Adrenal gland (tissue), 9 donors: ENCODE measurements at regions not wholly inside any gene's neighbourhood (a gene's known extent, or its start where the extent isn't known, plus 50 kb on each side); places are given as distances from the start of the nearest gene placed in this dataset.

Experiments used
- DNase-seq, 7 donors: peaks; one replicate each; pipeline ENCODE4 v3.0.0-alpha.2; 2019 to 2020
- H3K27ac ChIP-seq, 5 donors: fragments of 200-600 bp; sonication (generic) in 4 of 5; 1 replicate in 3 of 5; 2 replicates in 2 of 5; pipeline versions ENCODE4 v1.5.1 to v1.8.0; 2016 to 2020; ENCODE audit warnings: mild to moderate bottlenecking in 1 of 5
- H3K27me3 ChIP-seq: fragments of 200-600 bp; 2 replicates; pipeline ENCODE4 v1.8.0; 2021
- H3K36me3 ChIP-seq, 2 donors: fragments of 200-600 bp; replicated peaks in 1 of 2; 1 replicate in 1 of 2; 2 replicates in 1 of 2; pipeline versions ENCODE4 v1.5.1 to v1.8.0; 2018 to 2022
- H3K4me1 ChIP-seq, 2 donors: fragments of 200-600 bp; replicated peaks in 1 of 2; 1 replicate in 1 of 2; 2 replicates in 1 of 2; pipeline versions ENCODE4 v1.5.1 to v1.8.0; 2018 to 2021
- H3K4me3 ChIP-seq, 4 donors: fragments of 200-600 bp; sonication (generic) in 3 of 4; one replicate each; pipeline ENCODE4 v1.5.1; 2016 to 2018
- H3K9me3 ChIP-seq, 3 donors: fragments of 200-600 bp; sonication (generic) in 1 of 3; replicated peaks in 1 of 3; 1 replicate in 2 of 3; 2 replicates in 1 of 3; pipeline versions ENCODE4 v1.5.1 to v1.8.0; 2016 to 2021
- POLR2A ChIP-seq, 2 donors: fragments of 450-650 bp; IDR thresholded peaks; one replicate each; pipeline ENCODE4 v1.6.1; 2017; ENCODE audit warnings: antibody characterized with exemption in 2 of 2, mild to moderate bottlenecking in 2 of 2, moderate library complexity in 1 of 2
- WGBS, 4 donors: extraction: QIAGEN DNeasy Blood & Tissue Kit in 2 of 4; methylation state at CpG; one replicate each; pipeline versions ENCODE4 v1.1.5 to v1.1.7; 2013 to 2017; 5-methylcytosine and 5-hydroxymethylcytosine counted together
- intact Hi-C, 2 donors: fragments of 100-400 bp; cut with DNase I; formaldehyde crosslinking; loops; one replicate each; pipeline versions ENCODE4 v1.14.1 to v1.15.0; 2022 to 2023
- TF ChIP-seq, protein P1 (sequence below), 6 experiments: fragments of 450-650 bp in 4 of 6; fragments of 200-600 bp in 2 of 6; sonication (generic) in 1 of 6; IDR thresholded peaks; 1 replicate in 5 of 6; 2 replicates in 1 of 6; pipeline versions ENCODE4 v1.5.1 to v1.8.0; 2016 to 2021; ENCODE audit warnings: antibody characterized with exemption in 6 of 6, mild to moderate bottlenecking in 2 of 6, moderate library complexity in 1 of 6
- donor health status: healthy with polysubstance abuse.
- donor health status: Bipolar disorder and iron deficiency.
- donor health status: DM: yes; HTN: yes; CAD: no.
- donor health status: DM: no; HTN: no; CAD: no.
- donor health status: DM: no; HTN: no; CAD: no.

DNA sequence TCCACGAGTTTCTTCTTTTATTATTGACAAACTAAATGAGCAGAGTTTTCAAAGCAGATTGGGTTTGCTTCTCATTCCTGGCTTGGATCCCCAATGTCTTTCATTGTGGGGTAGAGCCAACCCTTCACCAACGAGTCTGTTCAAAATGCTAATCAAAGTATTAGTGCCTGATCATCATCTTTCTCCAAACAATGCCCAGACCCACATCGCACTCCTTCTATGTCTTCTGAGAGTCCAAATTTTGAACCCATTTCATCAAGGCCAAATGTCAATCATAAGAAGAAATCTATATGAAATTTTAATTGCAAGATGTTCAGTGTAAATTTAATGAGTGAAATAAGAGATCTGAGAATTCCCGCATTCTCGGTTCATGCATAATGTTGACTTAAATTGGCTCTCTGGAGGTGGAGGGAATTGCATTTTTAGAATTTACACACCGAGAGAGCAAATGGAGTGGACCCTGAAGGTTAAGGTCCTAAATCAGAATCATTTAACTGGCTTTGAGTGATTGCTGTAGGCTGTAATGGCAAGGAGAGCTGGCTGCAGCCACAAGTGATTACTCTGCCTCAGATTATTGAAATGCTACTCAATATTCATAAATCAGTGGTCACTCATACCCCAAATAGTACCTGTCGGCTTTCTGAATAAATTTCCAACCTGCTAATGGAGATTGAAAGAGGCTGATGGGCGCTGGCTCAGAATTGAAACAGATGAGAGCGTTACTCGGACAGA lies 602.9 kb downstream of the TYW1 start:
- DNase-seq: no peak
- H3K9me3 ChIP-seq: no peaks in the 10 kb centered on the region
- 81 to 88% (median 86%) methylated on average over 10 of the region's 10 CpGs for WGBS, 4 donors
- intact Hi-C loops: no loop called here
- peaks cover 0 to 6% of the 10 kb centered on the region in 2 donors for H3K4me1 ChIP-seq
- H3K27ac ChIP-seq: no peak overlapping the region
- no peak overlapping the region for H3K4me3 ChIP-seq
- H3K36me3 ChIP-seq: no peaks in the 10 kb centered on the region
- no peak for TF ChIP-seq POLR2A (IDR thresholded peaks at IDR 0.05)
- TF ChIP-seq, protein P1, sequence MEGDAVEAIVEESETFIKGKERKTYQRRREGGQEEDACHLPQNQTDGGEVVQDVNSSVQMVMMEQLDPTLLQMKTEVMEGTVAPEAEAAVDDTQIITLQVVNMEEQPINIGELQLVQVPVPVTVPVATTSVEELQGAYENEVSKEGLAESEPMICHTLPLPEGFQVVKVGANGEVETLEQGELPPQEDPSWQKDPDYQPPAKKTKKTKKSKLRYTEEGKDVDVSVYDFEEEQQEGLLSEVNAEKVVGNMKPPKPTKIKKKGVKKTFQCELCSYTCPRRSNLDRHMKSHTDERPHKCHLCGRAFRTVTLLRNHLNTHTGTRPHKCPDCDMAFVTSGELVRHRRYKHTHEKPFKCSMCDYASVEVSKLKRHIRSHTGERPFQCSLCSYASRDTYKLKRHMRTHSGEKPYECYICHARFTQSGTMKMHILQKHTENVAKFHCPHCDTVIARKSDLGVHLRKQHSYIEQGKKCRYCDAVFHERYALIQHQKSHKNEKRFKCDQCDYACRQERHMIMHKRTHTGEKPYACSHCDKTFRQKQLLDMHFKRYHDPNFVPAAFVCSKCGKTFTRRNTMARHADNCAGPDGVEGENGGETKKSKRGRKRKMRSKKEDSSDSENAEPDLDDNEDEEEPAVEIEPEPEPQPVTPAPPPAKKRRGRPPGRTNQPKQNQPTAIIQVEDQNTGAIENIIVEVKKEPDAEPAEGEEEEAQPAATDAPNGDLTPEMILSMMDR (IDR thresholded peaks at IDR 0.05): no peak
- H3K27me3 ChIP-seq: no peaks in the 10 kb centered on the region

GRCh38 chr7:67602246-67602887 lies 605.7 kb downstream of the TYW1 start:
- Histone ChIP-seq H3K9me3 (no peaks in the 10 kb centered on the region), H3K27me3 (no peaks in the 10 kb centered on the region), H3K36me3 (no peaks in the 10 kb centered on the region), H3K4me1 (peaks cover 0 to 6% of the 10 kb centered on the region in 2 donors), H3K4me3 (no peak overlapping the region), H3K27ac (no peak overlapping the region)
- WGBS, 4 donors: 81% methylated on average over 12 of the region's 12 CpGs
- intact Hi-C loops: no loop called here
- TF ChIP-seq POLR2A (IDR thresholded peaks at IDR 0.05): no peak
- DNase-seq: no peak

GRCh38 chr7:67604461-67605386 lies 608.1 kb downstream of the TYW1 start:
- WGBS, 4 donors: 63 to 73% (median 71%) methylated on average over 2 of the region's 2 CpGs
- intact Hi-C loops: no loop called here
- no peak for DNase-seq
- no peaks in the 10 kb centered on the region for H3K9me3 ChIP-seq
- no peaks in the 10 kb centered on the region for H3K27me3 ChIP-seq
- peaks cover 0 to 6% of the 10 kb centered on the region in 2 donors for H3K4me1 ChIP-seq
- TF ChIP-seq POLR2A (IDR thresholded peaks at IDR 0.05): no peak
- TF ChIP-seq, protein P1 (IDR thresholded peaks at IDR 0.05): no peak
- H3K27ac ChIP-seq: no peak overlapping the region
- no peak overlapping the region for H3K4me3 ChIP-seq
- no peaks in the 10 kb centered on the region for H3K36me3 ChIP-seq

GRCh38 chr7:67608806-67609205 lies 612.2 kb downstream of the TYW1 start:
- intact Hi-C loops: no loop called here

More at GRCh38 chr7:67608806-67609205, 612.2 kb downstream of the TYW1 start:
- H3K27me3 ChIP-seq: no peaks in the 10 kb centered on the region
- 87 to 94% (median 93%) methylated on average over 3 of the region's 3 CpGs for whole genome bisulfite sequencing, 4 donors
- no peak for TF ChIP-seq POLR2A (IDR thresholded peaks at IDR 0.05)
- TF ChIP-seq, protein P1 (IDR thresholded peaks at IDR 0.05): no peak
- no peak overlapping the region for H3K27ac ChIP-seq
- H3K9me3 ChIP-seq: no peaks in the 10 kb centered on the region
- no peak for DNase-seq
- no peak overlapping the region for H3K4me3 ChIP-seq
- H3K4me1 ChIP-seq: no peaks in the 10 kb centered on the region
- no peaks in the 10 kb centered on the region for H3K36me3 ChIP-seq
